ENCODE measurements at regions not wholly inside any gene's neighbourhood (a gene's known extent, or its start where the extent isn't known, plus 50 kb on each side); places are given as distances from the start of the nearest gene placed in this dataset.
"Not testable (repeated sequence)": the region's sequence is repeated elsewhere in the genome, so short reads cannot be mapped to it uniquely, and the experiment has no call there.

- CTCF ChIA-PET, result no interaction called here
- no peak for DNase-seq
- Mint-ChIP-seq H3K4me1 (peaks cover 6% of the 10 kb centered on the region), H3K4me3 (no peak overlapping the region), H3K27me3 (peaks cover 39% of the 10 kb centered on the region), H3K36me3 (no peaks in the 10 kb centered on the region), H3K27ac (no peak overlapping the region), H3K9me3 (ENCODE audit: low read depth) (no peaks in the 10 kb centered on the region)
- no peak for ATAC-seq
These were observed 73.1 kb upstream of the COG2 start for GRCh38 chr1:230569201-230569600.

DNA sequence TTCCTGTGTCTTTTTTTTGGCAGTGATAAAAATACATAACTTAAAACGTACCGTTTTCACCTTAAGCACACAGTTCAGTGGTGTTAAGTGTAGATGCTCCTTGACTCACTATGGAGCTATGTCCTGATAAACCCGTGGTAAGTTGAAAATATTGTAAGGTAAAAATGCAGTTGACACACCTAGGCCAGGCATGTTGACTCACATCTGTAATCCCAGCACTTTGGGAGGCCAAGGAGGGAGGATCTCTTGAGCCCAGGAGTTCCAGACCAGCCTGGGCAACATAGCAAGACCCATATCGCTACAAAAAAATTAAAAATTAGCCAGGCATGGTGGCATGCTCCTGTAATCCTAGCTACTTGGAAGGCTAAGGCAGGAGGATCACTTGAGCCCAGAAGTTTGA lies 73.6 kb upstream of the COG2 start:
- Mint-ChIP-seq H3K4me1 (peaks cover 5% of the 10 kb centered on the region), H3K9me3 (ENCODE audit: low read depth) (no peaks in the 10 kb centered on the region), H3K27ac (no peak overlapping the region), H3K27me3 (peaks cover 42% of the 10 kb centered on the region), H3K4me3 (no peak overlapping the region), H3K36me3 (no peaks in the 10 kb centered on the region)
- CTCF ChIA-PET, result no interaction called here
- ATAC-seq (no peak), DNase-seq (no peak)

- ATAC-seq, result no peak
- CTCF ChIA-PET, result no interaction called here
- Mint-ChIP-seq H3K4me1 (peaks cover 4% of the 10 kb centered on the region), H3K27ac (no peak overlapping the region), H3K36me3 (no peaks in the 10 kb centered on the region), H3K9me3 (ENCODE audit: low read depth) (no peaks in the 10 kb centered on the region), H3K4me3 (no peak overlapping the region), H3K27me3 (peaks cover 47% of the 10 kb centered on the region)
- DNase-seq, result no peak
These were observed 74.3 kb upstream of the COG2 start for GRCh38 chr1:230568008-230568407.

DNA sequence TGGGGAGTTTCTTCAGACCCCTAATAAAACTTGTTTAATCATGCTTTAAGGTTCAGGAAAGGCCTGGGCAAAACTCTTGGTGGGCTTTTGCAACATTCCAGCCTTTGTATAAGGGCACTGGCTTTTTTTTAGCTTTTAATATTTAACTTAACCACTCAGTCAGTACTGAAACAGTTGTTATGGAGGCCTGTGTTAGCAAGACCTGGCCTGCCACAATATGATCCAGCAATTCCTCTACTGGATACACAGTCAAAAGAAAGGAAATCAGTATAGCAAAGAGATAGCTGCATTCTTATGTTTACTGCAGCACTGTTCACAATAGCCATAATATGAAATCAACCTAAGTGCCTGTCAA lies 75.1 kb upstream of the COG2 start:
- DNase-seq (no peak), ATAC-seq (no peak)
- Mint-ChIP-seq H3K36me3 (no peaks in the 10 kb centered on the region), H3K27me3 (peaks cover 49% of the 10 kb centered on the region), H3K4me1 (peaks cover 4% of the 10 kb centered on the region), H3K4me3 (no peak overlapping the region), H3K9me3 (ENCODE audit: low read depth) (no peaks in the 10 kb centered on the region), H3K27ac (no peak overlapping the region)
- CTCF ChIA-PET, result no interaction called here

DNA sequence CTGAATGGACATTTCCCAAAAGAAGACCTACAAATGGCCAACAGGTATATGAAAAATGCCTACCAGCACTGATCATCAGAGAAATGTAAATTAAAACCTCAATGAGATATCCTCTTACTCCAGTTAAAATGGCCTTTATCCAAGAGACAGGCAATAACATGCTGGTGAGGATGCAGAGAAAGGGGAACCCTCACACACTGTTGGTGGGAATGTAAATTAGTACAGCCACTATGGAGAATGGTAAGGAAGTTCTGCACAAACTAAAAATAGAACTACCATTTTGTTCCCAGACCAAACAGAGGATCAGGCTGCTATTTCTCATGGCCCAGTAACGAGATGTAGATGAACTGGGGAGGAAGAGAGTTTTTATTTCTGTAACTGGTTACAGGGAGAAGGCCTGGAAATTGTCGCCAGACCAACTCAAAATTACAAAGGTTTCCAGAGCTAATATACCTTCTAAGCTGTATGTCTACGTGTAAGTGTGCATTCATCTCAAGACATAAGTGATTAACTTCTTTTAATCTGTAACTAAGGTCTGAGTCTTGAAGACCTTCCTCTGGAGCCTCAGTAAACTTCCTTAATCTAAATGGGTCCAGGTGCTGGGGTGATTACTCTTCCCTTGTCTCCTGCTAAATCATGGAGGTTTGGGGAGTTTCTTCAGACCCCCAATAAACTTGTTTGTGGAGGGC lies 75.6 kb upstream of the COG2 start:
- H3K36me3 Mint-ChIP-seq; H3K4me1 Mint-ChIP-seq; H3K27ac Mint-ChIP-seq; CTCF ChIA-PET; H3K4me3 Mint-ChIP-seq; ATAC-seq; DNase-seq; H3K9me3 Mint-ChIP-seq (ENCODE audit: low read depth): not testable (repeated sequence)
- H3K27me3 Mint-ChIP-seq, result peaks cover 46% of the 10 kb centered on the region

DNA sequence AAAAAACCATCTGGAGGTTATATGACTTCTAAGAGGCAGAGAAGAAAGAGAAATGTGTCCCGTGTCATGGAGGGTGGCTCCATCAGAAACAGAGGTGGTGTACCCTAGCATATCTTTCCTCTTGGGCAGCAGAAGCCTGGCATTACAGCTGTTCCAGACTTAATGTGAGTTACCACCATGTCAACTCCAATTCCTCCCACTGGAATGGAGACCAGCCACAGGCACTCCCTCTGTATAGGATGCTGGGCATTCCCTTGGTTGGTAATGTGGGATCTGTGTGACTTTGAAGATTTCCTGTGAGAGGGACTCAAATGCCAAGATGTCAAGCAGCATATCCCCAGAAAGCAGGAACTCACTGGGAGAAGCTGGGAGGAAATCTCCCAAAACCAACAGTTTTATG lies 77.1 kb upstream of the COG2 start:
- Mint-ChIP-seq H3K27ac (no peak overlapping the region), H3K4me3 (no peak overlapping the region), H3K9me3 (ENCODE audit: low read depth) (no peaks in the 10 kb centered on the region), H3K4me1 (peaks cover 4% of the 10 kb centered on the region), H3K27me3 (peaks cover 45% of the 10 kb centered on the region), H3K36me3 (no peaks in the 10 kb centered on the region)
- ATAC-seq (no peak), DNase-seq (no peak)
- CTCF ChIA-PET, result no interaction called here

GRCh38 chr1:230563591-230563990 lies 78.7 kb upstream of the COG2 start:
- Mint-ChIP-seq H3K27ac (no peak overlapping the region), H3K9me3 (ENCODE audit: low read depth) (no peaks in the 10 kb centered on the region), H3K4me1 (peaks cover 4% of the 10 kb centered on the region), H3K4me3 (no peak overlapping the region), H3K27me3 (peaks cover 47% of the 10 kb centered on the region), H3K36me3 (no peaks in the 10 kb centered on the region)
- CTCF ChIA-PET, result no interaction called here
- ATAC-seq (no peak), DNase-seq (no peak)

GRCh38 chr1:230561570-230561969 lies 80.7 kb upstream of the COG2 start:
- Mint-ChIP-seq H3K27ac (no peak overlapping the region), H3K9me3 (ENCODE audit: low read depth) (no peaks in the 10 kb centered on the region), H3K4me1 (no peaks in the 10 kb centered on the region), H3K36me3 (no peaks in the 10 kb centered on the region), H3K27me3 (peaks cover 54% of the 10 kb centered on the region), H3K4me3 (no peak overlapping the region)
- no peak for ATAC-seq
- DNase-seq, result no peak
- CTCF ChIA-PET, result no interaction called here

- CTCF ChIA-PET, result no interaction called here
- ATAC-seq (no peak), DNase-seq (no peak)
- Mint-ChIP-seq H3K4me1 (peaks cover 2% of the 10 kb centered on the region), H3K27ac (no peak overlapping the region), H3K4me3 (no peak overlapping the region), H3K9me3 (ENCODE audit: low read depth) (no peaks in the 10 kb centered on the region), H3K27me3 (peaks cover 52% of the 10 kb centered on the region), H3K36me3 (no peaks in the 10 kb centered on the region)
These were observed 84.0 kb upstream of the COG2 start for GRCh38 chr1:230558324-230558723.

DNA sequence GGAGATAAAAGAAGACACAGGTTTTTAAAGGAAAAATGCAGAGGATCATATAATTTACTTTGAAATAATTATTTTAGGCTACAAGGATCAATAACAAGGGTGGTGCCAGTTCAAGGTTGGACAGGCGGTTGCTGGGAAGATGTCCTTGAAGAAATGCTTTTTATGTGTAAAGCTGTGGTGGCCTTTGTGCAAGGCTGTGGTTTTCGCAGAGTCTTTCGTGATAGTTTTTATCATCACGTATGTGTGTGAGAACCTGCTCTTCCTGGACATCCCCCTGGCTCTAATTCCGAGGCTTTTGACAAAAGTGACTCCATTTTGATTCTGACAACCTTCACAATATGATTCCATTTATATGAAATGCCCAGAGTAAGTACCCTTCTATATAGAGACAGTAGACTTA lies 85.8 kb upstream of the COG2 start:
- Mint-ChIP-seq H3K36me3 (no peaks in the 10 kb centered on the region), H3K27ac (no peak overlapping the region), H3K4me1 (peaks cover 2% of the 10 kb centered on the region), H3K9me3 (ENCODE audit: low read depth) (no peaks in the 10 kb centered on the region), H3K27me3 (peaks cover 64% of the 10 kb centered on the region), H3K4me3 (no peak overlapping the region)
- ATAC-seq (no peak), DNase-seq (no peak)
- CTCF ChIA-PET, result no interaction called here

DNA sequence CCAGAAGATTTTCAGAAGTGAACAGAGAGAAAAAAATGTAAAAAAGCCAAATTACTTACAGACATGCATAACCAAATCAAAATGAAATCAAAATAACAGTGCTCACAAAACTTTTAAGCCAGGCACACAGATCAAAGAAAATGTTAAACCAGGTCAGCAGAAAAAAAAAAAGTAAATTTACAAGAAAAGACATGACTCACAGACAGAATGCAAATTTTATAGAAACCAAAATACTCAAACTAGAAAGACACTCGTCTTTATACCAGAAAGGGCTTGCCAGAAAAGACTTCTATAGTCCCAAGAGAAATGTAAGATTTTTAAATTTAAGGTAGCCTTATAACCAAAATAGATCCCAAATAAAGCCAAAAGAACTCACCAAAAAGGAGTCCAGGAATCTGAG lies 86.5 kb upstream of the COG2 start:
- Mint-ChIP-seq H3K9me3 (ENCODE audit: low read depth) (no peaks in the 10 kb centered on the region), H3K27me3 (peaks cover 61% of the 10 kb centered on the region), H3K27ac (no peak overlapping the region), H3K36me3 (no peaks in the 10 kb centered on the region), H3K4me1 (peaks cover 5% of the 10 kb centered on the region), H3K4me3 (no peak overlapping the region)
- CTCF ChIA-PET, result interaction anchor here (0.7 kb wide), 1 partner anchor 40 kb away, joined by 4 read pairs; no protein-coding TSS in a partner anchor
- DNase-seq (no peak), ATAC-seq (no peak)

DNA sequence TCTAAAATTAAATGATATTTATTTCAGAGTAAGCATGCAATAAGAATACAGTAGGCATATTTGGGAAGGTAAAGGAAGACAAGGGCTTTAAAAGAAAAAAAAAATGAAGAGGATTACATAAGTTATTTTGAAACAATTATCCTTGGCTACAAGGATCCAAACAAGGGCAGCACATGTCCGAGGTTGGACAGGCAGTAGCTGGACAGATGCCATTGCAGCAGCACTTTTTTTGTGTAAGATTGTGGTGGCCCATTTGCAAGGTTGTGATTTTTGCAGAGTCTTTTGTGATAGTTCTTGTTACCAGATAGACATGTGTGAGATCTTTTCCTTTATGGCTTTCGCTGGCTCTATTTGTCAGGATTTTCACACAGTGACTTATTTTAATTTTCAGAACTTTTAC lies 89.4 kb upstream of the COG2 start:
- ATAC-seq (no peak), DNase-seq (no peak)
- H3K4me3 Mint-ChIP-seq, result no peak overlapping the region
- CTCF ChIA-PET, result no interaction called here
- no peak overlapping the region for H3K27ac Mint-ChIP-seq
- H3K9me3 Mint-ChIP-seq (ENCODE audit: low read depth), result no peaks in the 10 kb centered on the region
- no peaks in the 10 kb centered on the region for H3K36me3 Mint-ChIP-seq
- peaks cover 52% of the 10 kb centered on the region for H3K27me3 Mint-ChIP-seq
- peaks cover 15% of the 10 kb centered on the region for H3K4me1 Mint-ChIP-seq

- H3K9me3 Mint-ChIP-seq (ENCODE audit: low read depth); ATAC-seq; DNase-seq; CTCF ChIA-PET; H3K4me3 Mint-ChIP-seq; H3K36me3 Mint-ChIP-seq; H3K27ac Mint-ChIP-seq: not testable (repeated sequence)
- Mint-ChIP-seq H3K4me1 (peaks cover 15% of the 10 kb centered on the region), H3K27me3 (peaks cover 55% of the 10 kb centered on the region)
These were observed 91.3 kb upstream of the COG2 start for GRCh38 chr1:230550945-230551344.

GRCh38 chr1:230550428-230550827 lies 91.9 kb upstream of the COG2 start:
- DNase-seq (peak; percentile 50), ATAC-seq (peak; percentile 69)
- no peaks in the 10 kb centered on the region for H3K36me3 Mint-ChIP-seq
- peaks cover 52% of the 10 kb centered on the region for H3K27me3 Mint-ChIP-seq
- H3K9me3 Mint-ChIP-seq (ENCODE audit: low read depth), result no peaks in the 10 kb centered on the region
- peak overlapping the region; percentile 54 for H3K27ac Mint-ChIP-seq
- no peak overlapping the region for H3K4me3 Mint-ChIP-seq
- CTCF ChIA-PET, result no interaction called here
- H3K4me1 Mint-ChIP-seq, result peaks cover 13% of the 10 kb centered on the region

- no peak overlapping the region for H3K4me3 Mint-ChIP-seq
- H3K9me3 Mint-ChIP-seq (ENCODE audit: low read depth), result no peaks in the 10 kb centered on the region
- no peak for DNase-seq
- no peak for ATAC-seq
- H3K27me3 Mint-ChIP-seq, result peaks cover 50% of the 10 kb centered on the region
- H3K27ac Mint-ChIP-seq, result no peak overlapping the region
- CTCF ChIA-PET, result no interaction called here
- H3K4me1 Mint-ChIP-seq, result peaks cover 13% of the 10 kb centered on the region
- peaks cover 4% of the 10 kb centered on the region for H3K36me3 Mint-ChIP-seq
These were observed 92.7 kb upstream of the COG2 start for GRCh38 chr1:230549625-230550024.
